Effector CD4-positive, alpha-beta T cell (primary cell): ENCODE measurements at regions not wholly inside any gene's neighbourhood (a gene's known extent, or its start where the extent isn't known, plus 50 kb on each side); places are given as distances from the start of the nearest gene placed in this dataset.
"Not testable (repeated sequence)": the region's sequence is repeated elsewhere in the genome, so short reads cannot be mapped to it uniquely, and the experiment has no call there.

Source experiments
- DNase-seq: peaks from one replicate; pipeline ENCODE4 v3.0.0-alpha.2; 2020

DNA sequence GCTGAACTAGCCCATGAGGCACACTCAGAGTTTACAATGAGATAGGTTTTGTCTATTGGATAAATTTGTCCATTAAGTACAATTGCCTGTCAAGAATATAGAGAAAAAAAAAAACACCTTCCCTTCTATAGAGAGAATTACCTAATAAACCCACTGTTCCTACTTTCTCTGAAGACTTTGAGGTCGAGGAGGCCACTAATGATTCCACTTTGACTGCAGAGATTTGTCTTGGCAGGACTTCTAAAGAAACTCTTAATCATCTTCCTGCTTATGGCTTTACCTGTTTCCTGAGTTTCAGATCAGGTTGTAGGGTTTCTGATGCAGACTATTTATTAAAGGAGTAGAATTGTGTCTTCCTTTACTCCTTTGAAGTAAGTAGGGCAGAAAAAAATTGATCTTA is 342.4 kb upstream of the KCNMB2 start:
- DNase-seq = no peak

DNA sequence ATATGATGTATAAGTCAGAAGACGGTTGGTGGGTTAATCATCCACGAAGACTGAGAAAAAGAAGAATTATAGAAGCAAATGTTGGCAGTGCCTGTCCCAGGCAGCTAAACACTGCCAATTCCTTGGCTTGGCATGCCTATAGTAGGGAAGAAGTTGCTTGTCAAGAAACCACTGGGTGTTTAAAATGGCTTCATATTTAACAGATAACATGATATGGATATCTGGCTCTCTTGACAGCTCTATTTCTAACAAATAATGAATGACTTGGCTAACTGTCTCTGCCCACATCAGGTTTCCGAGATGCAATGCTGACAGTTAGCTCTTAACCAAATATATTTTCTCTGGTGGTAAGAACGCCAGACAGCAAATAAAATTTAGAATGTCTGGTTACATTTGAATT is 341.7 kb upstream of the KCNMB2 start:
- DNase-seq = no peak

DNA sequence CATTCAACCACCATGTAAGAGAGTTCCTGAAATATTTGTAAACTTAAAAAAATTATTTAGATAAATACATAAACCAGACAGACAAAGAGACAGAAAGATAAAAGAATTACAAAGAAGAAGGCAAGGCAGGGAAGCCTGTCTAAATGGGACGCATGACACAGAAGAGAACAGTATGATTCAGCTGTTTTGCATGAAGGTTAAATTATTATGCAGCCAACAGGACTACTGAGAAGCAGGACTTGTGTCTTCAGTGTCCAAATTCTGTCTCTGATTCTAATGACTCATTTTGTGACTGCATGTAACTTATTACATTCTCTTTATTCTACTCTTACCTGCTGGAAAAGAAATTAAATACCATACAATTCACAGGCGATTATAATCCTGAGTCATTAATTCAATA is 340.4 kb upstream of the KCNMB2 start:
- no peak for DNase-seq

DNA sequence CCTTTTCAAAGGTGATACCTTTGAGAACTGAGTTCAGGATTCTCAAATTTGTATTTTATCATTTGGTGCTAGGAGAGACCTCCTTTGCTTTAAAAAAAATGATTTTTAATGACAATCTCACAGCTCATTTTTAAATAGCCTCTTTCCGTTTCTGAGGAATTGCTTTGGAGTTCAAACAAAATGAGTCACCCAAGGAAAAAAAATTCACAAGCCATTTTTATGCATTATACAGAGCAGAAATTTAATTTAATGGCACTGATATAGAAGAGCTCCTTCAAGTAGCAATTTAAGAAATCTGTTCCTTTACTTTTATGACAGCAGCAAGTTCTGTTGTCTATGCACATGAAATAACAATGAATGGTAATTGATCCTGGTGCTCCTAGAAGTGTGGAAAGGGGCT is 337.9 kb upstream of the KCNMB2 start:
- no peak for DNase-seq

DNA sequence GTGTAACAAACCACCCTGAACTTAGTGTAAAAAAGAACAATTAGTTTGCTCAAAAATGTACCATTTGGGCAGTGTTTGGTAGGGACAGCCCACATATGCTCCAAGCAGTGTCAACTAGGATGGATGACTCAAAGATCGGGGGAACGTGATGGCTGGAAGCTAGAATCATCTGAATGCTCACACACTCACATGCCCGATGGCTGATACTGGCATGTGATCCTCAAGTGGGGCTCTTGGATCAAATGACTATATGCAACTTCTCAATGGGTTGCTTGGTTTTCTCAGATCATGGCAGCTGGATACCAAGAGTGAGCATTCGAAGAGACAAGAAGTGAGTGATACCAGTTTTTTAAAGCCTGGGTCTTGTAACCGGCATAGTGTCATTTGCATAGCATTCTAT is 335.9 kb upstream of the KCNMB2 start:
- no peak for DNase-seq

DNA sequence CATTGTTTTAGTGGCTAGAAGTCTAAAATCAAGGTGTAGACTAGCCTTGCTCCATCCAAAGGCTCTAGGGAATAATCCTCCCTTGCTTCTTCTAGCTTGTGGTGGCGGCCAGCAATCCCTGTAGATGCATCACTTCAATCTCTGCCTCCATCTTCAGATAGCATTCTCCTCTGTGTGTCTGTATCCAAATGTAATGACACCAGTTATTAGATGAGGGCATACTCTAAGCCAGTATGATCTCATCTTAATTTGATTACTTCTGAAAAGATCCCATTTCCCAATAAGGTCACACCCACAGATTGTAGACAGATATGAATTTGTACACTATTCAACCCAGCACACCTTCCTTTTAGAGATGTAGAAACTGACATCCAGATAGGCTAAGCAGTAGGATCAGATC is 334.5 kb upstream of the KCNMB2 start:
- DNase-seq = no peak

DNA sequence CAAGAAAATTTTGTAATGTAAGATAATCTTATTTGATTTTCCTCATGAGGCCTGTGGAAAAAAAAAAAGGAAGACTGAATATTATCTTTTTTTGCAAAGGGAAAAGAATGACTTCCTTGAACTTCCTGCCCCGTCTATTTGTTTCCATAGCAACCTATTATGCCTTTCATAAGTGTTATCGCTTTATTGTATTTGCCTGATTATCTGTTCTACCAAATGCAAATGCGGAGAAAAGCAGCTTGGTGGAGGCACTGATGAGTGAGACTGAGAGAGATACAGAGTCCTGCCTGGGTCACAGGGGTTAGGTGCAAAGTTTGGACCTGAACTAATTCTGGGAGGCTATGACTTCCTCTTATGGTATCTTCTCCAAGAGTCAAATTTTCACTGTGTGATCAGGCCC is 334.0 kb upstream of the KCNMB2 start:
- no peak for DNase-seq

DNA sequence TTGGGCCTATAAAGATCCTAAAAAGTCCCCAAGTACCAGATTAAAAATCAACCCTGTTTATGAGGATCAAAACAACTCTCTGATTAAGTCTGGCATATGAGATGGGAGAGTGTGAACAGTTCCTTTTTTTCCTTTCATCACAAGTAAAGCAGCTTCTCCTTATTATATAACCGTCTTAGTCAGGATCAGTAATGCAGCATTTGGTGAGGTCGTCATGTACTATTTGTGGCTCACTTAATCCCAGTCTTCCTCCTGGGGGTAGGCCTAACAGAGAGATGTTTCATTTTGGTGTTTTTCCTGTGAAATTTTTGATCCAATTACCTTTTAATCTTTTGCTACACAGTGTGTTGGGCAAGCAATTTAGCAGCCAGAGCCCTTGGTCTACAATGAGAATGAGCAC is 333.1 kb upstream of the KCNMB2 start:
- no peak for DNase-seq

DNA sequence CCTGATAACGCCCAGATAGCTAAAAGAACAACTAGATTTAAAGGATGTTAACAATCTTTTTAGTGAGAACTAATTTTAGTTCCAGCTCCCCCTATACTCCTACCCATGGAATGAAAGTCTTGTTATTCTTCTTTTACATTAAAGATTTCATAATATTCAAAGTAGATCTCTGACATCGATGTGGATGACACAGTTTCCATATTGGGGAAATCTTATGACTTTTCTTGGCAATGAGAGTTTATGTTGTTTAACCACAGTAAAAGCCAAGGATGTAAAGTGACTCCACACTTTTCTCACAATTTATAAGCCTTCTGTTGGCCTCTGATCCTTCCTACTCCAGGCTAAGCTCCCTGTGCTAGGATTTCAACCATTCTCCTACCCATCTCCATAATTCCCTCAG is 332.6 kb upstream of the KCNMB2 start:
- DNase-seq = no peak

DNA sequence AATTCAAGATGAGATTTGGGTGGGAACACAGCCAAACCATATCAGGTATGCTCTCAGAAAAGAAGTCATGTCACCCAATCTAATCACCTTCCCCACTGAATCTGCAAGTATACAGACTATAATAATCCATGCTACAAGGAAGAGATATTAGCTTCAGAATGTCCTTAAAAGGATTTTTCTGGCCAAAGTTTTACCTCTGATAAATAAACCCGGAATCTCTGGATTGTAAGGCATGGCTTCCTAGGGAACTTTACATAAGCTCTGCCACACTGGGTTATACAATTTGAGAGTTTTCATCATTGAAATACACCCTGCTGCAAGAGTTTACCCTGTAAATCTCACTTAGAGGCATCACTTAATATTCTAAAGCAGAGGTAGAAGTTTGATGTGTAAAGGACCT is 330.5 kb upstream of the KCNMB2 start:
- no peak for DNase-seq

DNA sequence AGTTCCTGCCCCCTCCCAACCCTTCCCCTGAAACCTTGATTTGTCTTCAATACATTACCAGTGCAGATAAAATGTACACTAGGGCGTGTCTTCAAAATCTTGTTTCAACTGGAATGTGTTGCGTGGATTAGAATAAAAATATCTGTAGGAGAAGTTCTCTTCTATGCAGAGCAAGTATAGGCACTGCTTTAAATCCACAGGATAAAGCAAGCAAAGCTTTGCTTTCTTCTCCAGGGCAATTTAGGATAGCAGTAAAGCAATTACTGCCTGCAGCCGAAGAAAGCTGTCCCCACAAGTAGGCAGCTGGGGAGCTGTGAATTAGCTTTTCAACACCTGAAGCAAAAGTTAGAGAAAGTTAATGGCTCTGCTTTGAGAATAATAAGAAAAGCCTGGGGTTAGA is 329.7 kb upstream of the KCNMB2 start:
- DNase-seq = no peak

DNA sequence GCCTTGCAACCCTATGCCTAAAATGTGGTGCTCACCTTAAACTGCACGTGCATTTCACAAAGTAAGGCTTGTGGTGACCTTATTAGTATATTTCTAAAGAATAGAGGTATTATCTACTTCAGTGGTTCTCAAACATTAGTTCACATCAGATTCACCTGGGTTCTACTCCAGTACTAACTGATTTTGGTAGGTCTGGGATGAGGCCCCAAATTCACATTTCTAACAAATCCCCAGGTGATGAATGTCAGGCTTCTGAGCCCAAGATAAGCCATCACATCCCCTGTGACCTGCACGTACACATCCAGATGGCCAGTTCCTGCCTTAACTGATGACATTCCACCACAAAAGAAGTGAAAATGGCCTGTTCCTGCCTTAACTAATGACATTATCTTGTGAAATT is 329.1 kb upstream of the KCNMB2 start:
- DNase-seq = not testable (repeated sequence)

DNA sequence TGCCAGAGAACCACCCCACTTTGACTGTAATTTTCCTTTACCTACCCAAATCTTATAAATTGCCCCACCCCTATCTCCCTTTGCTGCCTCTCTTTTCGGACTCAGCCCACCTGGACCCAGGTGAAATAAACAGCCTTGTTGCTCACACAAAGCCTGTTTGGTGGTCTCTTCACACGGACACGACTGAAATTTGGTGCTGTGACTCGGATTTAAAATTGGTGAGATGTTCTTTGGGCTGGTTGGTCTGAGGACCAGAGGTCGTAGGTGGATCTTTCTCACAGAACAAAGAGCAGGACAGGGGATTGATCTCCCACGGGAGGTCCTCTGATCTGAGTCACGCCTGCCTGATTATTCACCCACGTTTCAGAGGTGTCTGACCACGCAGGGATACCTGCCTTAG is 328.6 kb upstream of the KCNMB2 start:
- DNase-seq = not testable (repeated sequence)

DNA sequence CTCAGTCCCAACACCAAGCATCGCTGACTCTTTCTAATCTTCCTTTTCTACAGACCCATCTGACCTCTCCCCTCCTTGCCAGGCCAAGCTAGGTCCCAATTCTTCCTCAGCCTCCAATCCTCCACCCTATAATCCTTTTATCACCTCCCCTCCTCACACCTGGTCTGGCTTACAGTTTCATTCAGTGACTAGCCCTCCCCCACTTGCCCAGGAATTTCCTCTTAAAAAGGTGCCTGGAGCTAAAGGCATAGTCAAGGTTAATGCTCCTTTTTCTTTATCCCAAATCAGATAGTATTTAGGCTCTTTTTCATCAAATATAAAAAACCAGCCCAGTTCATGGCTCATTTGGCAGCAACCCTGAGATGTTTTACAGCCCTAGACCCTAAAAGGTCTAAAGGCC is 327.1 kb upstream of the KCNMB2 start:
- not testable (repeated sequence) for DNase-seq

DNA sequence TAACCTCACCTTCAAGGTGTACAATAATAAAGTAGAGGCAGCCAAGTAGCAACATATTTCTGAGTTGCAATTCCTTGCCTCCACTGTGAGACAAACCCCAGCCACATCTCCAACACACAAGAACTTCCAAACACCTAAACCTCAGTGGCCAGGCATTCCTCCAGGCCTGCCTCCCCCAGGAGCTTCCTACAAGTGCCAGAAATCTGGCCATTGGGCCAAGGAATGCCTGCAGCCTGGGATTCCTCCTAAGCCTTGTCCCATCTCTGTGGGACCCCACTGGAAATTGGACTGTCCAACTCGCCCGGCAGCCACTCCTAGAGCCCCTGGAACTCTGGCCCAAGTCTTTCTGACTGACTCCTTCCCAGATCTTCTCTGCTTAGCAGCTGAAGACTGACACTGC is 326.6 kb upstream of the KCNMB2 start:
- not testable (repeated sequence) for DNase-seq

DNA sequence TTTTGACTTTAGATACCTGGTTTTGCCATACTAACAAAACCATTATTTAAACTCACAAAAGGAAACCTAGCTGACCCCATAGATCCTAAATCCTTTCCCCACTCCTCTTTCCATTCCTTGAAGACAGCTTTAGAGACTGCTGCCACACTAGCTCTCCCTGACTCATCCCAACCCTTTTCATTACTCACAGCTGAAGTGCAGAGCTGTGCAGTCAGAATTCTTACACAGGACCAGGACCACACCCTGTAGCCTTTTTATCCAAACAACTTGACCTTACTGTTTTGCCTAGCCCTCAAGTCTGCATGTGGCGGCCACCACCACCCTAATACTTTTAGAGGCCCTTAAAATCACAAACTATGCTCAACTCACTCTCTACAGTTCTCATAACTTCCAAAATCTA is 325.1 kb upstream of the KCNMB2 start:
- not testable (repeated sequence) for DNase-seq

DNA sequence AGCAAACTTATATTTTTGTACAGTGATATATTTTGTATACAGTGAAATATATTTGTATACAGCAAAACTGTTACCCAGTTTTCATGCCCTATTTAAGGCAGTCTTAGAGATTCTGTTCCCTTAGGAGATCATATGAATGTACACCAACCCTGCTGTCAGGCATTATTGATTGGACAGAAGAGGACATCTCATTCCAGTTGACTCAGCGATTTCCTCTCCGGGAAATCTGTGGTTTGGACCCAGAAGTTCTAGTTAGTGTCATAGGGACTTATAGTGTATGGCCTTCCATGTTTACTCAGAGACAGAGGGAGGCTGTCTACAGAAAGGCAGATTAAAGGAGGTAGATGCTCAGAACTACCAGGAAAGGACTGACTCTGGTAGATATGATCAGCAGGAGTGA is 318.8 kb upstream of the KCNMB2 start:
- DNase-seq = no peak

DNA sequence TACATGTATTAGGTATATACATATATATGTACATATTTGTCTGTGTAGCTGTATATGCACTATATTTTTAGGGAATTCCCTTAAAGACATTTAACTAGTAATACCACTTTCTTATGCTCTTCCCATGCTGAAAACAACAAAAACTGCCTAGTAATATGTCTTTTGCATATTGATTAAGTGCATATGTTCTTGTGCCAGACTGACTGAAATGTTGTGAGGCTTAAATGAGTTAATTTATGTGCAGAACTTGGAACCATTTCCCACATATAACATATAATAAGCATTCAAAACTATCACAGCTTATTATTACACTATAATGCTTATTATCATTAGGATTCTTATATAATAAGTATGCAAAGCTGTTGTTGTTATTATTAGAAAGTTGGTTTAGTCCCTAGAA is 318.0 kb upstream of the KCNMB2 start:
- no peak for DNase-seq

DNA sequence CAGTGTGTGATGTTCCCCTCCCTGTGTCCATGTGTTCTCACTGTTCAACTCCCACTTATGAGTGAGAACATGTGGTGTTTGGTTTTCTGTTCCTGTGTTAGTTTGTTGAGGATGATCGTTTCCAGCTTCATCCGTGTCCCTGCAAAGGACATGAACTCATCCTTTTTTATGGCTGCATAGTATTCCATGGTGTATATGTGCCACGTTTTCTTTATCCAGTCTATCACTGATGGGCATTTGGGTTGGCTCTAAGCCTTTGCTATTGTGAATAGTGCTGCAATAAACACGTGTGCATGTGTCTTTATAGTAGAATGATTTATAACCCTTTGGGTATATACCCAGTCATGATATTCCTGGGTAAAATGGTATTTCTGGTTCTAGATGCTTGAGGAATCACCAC is 316.6 kb upstream of the KCNMB2 start:
- not testable (repeated sequence) for DNase-seq

DNA sequence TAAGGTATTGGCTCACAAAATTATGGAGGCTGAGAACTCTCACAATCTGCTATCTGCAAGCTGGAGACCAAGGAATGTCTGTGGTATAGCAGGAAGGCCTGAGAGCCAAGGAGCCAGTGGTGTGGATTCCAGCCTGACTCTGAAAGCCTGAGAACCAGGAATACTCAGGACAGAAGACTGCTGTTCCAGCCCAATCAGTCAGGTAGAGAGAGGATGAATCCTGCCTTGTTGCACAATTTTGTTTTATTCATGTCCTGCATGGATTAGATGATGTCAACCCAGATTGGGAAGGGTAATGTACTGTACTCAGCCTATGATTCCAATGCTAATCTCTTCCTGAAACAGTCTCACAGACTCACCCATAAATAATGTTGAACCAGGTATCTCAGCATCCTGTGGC is 312.4 kb upstream of the KCNMB2 start:
- no peak for DNase-seq

DNA sequence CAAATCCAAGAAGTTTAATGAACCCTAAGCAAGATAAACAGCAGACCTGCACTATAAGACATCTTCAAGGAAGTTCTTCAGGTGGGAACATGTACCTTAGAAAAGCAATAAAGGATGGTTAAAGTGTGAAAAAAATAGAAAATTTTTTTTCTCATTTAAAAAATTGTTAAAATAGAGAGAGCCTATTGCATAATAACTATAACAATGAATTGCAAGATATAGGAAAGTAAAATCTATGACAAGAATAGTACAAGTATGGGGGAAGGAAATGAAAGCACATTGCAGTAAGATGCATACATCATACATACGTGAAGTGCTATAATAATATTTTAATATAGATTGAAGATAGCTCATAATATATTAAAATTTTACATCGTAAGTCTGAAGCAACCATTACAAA is 310.1 kb upstream of the KCNMB2 start:
- no peak for DNase-seq

DNA sequence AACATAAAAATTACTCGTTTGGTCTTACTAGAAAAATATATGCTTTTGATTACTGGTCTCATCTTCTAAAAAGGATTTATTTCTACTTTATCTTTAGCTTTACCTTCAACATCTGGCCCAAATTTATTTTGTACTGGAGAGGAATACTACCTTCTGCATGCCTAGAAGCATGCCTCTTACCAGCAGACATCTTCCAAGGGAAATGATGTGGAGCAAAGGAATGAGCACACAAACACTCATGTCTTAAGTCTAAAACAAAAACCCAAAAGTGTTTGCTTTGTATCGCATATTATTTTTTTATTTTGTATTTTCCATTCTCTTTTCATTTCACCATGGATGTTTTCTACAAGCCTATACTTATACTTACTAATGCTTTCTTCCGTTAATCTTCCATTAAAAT is 304.6 kb upstream of the KCNMB2 start:
- DNase-seq = no peak

DNA sequence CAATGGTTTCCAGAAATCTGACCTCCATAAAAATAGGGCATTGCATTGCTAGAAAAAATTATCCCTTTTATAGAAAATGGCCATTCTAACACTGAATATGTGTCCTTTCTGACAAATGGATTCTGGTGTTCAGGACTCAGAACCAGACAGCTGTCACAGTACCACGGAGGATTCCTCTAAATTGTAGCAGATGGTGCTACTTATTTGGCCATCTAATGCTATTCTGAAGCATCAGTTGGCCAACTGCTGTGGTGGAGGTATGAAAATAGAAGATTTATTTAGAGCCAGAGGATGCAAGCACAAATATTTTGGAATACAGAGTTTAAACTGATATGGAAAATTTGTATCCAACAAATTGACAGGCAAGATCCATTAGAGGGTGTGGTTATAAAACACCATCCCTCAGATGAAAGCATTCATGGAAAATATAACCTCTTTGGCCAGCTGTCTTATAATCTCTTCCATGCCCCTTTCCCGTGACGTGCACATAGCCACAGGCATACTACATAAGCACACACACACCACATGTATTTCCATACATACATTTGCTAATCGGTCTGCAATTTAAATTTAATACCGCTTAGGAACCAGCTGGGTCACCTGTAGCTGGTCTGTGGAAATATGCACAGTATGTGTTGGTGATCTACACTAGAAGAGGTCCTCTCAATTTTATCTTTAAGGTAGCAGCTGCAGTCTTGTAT is 302.7 kb upstream of the KCNMB2 start:
- DNase-seq = no peak

DNA sequence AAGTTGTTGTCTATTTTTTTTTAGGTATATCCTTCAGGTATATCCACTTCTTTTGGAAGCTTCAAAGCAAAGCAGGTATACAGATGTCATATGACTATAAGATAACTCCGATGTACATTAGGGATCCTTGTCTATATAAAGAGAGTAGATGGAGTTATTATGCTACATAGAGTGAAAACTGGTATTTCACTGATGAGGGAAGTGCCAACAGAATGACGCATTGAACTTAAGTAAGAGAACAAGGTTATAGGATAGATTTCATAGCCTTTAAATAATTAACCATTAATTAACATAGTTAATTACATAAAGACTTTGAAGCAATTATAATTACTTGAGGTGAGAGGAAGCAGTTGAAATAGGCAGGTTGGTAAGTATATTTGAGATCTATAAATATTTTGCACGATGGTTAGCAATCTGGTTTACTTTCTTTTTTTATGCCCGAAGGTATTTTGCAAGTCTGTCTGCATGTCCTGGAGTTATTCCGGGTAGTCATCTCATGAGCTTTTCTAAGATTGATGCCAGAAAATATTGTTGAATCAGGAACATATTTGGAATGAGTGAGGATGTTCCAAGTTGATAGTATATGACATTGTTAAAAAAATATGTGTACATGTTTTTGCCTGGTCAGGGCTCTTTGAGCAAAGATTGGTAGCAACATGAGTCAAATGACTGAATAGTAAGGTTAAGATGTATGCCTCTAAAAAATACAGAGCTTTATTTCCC is 299.5 kb upstream of the KCNMB2 start:
- no peak for DNase-seq

DNA sequence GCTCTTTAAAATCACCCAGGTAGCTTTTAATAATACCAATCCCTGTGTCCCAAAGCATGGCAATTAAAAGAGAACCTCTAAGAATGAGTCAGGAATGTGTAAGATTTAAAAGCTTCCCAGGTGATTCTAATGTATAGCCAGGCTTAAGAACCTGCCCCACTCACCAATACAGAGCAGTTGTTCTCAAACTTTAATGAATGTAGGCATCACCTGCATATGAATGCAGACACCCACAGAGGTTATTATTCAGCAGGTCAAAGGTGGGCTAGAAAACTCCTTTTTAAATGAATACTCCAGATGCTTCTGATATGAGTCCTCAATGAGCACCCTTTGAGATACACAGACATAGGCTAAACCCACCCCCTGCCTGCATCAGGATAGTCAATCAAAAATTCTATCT is 298.1 kb upstream of the KCNMB2 start:
- DNase-seq = no peak
